ENCODE measurements at regions not wholly inside any gene's neighbourhood (a gene's known extent, or its start where the extent isn't known, plus 50 kb on each side); places are given as distances from the start of the nearest gene placed in this dataset.
"Not testable (repeated sequence)": the region's sequence is repeated elsewhere in the genome, so short reads cannot be mapped to it uniquely, and the experiment has no call there.

DNA sequence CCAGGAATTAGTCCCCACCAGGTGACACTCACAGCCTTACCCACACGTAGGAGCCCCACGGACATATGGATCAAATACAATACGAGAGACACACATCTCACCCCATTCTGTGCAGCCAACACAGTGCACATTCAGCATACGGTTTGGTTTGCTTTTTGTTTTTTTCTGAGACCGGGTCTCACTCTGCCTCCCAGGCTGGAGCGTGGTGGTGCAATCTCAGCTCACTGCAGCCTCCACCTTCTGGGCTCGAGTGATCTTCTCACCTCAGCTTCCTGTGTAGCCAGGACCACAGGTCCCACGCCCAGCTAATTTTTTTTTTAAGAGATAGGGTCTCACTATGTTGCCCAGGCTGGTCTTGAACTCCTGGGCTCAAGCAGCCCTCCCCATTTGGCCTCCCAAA is 102.8 kb downstream of the POTEB start:
- not testable (repeated sequence) for DNase-seq

DNA sequence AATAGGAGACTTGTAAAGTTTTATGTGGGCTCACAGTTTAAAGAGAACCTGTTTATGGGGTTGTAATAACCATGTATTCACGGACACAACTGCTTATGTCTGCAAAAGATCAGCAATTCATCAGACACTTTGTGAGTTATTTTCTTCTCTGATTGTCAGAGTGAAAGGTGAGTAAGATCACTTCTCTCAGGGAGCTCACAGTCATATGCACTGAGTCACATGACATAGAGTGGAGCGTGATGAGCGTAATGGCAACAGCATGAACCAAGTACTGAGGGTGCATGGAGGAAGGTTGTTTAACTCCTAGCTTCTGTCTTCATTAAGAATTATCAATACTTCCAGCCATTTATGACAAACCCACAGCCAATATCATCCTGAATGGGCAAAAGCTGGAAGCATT is 111.0 kb downstream of the POTEB start:
- not testable (repeated sequence) for DNase-seq

DNA sequence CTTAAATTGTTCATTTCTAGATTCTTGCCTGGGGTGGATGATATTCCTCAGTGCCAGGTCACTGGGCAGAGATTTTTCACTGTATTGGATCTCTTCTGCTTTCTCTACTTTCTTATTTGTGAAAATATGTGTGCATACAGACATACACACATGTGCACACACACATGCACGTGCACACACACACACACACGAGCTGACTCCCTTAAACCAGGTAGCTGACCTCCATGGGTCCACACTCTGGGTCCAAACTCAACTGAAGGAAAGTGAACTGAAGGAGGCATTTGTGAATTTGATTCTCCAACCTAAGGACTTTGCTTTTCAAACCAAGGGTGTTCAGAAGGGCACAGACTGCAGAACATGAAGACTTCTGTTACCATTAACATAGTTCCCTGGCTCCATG is 113.8 kb downstream of the POTEB start:
- DNase-seq: not testable (repeated sequence)

DNA sequence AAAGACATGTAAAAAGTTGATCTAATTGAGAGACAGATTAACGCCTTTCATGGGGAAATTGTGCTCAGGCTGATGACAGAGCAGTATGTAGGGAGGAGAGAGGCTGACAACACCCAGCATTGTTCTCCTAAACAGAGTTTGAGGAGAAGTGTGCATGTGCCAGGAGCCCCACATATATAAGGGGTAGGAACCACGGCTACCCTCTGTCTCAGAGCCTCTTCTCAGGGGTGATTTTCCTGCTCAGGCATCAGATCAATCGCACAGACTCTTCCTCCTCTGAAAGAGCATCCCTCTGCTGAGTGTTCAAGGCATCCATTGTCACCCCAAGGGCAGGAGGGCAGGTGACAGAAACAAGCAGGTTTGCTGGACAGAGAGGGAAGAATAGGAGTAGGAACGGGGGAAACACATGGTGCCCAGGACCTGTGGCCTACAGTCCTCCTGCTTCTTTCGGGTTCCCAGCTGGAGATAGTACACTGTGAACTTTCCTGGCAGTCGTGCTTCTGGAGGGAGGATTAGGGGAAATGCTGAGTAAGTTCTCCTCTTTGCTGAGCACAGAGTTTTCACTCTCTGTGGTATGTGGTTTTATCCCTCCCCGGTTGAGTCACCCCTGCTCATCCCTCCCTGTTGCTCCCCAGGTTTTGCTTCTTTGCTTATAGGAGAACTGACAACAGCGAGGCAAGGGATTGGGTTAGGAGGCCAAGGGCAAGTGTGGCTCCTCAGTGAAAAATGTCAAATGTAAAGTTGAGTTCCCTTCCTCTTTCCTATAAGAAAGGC is 117.1 kb downstream of the POTEB start:
- peak; percentile 55 for DNase-seq

DNA sequence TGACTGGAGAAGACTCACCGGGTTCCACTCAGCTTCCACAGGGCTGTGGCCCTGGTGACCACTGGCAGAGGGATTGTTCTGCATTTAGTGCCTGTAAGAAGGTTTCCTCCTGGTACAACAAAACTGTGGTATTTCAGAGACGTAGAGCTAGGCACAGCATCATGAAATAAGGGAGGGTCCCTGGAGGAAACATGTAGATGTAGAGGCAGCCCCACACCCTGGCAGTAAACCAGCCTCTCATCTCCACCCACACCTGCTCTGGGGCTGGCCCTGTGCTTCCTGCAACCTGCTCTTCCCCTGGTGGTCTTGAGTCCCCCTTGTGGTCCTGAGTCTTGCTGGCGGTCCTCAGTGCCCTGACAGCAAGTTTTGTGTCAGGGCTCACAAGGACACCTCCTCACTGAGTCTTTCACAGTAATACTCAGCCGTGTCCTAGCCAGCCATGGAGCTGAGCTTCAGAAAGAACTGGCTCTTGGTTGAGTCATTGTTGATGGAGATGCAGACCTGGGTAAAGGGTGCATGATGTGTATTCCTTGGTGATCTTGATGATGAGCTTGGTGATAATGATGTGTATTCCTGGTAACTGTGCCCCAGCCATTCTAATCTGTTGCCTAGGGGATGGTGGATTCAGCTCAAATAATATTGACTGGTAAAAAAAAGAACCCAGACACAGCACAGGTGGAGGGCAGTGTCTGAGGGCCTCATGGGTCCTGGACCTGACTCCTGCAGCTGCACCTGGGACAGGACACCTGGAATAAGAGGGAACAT is 118.0 kb downstream of the POTEB start:
- not testable (repeated sequence) for DNase-seq

DNA sequence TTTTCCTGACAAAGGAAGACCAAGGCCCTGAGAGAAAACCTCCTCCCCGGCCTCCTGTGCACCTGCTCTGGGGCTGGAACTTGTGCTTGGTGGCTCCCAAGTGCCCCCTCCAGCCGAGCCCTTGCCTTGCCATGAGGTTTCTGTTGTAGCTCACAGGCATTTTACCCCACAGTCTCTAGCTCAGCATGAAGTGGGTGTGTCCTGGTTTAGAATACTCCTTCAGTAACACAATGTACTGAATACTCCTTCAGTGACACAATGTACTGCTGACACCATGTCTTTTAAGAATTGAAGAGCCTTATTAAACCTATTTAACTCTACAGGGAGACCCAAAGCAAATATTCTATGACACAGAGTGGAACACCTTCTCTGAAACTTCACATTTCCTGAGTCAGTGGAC is 123.7 kb downstream of the POTEB start:
- DNase-seq: not testable (repeated sequence)

DNA sequence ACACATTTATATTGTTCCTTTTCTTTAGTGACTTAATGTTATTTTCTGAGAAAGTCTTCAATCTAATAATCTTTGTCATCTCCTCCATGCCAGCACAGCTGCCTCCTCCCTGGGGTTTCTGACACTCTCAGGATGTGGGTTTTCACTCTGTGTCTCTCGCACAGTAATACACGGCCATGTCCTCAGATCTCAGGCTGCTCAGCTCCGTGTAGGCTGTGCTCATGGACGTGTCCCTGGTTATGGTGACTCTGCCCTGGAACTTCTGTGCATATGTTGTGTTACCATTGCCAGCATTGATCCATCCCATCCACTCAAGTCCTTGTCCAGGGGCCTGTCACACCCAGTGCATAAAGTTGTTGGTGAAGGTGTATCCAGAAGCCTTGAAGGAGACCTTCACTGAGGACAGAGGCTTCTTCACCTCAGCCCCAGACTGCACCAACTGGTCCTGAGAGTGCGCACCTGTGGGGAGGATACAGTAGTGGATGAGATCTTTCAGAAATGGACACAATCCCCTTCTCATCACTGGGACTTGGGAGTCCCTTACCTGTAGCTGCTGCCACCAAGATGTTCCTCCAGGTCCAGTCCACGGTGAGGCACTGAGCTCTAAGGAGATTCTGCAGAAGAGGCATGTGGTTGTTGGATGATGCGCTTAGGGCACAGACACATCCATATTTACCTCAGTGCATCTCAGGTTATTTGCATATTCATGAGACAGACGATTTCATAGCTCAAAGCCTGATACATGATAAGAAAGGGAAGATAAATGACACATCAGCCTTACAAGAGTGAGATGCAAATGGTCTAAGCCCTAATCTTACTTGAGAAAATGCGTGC is 125.2 kb downstream of the POTEB start:
- DNase-seq: peak; percentile 55

DNA sequence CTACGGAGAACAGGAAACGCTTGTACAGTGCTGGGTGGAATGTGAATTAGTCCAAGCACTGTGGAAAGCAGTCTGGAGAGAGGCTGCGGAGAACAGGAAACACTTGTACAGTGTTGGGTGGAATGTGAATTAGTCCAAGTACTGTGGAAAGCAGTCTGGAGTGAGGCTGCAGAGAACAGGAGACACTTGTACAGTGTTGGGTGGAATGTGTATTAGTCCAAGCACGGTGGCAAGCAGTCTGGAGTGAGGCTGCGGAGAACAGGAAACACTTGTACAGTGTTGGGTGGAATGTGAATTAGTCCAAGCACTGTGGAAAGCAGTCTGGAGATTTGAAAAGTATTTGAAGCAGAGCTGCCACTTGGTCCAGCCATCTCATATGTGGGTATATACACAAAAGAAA is 128.4 kb downstream of the POTEB start:
- not testable (repeated sequence) for DNase-seq

DNA sequence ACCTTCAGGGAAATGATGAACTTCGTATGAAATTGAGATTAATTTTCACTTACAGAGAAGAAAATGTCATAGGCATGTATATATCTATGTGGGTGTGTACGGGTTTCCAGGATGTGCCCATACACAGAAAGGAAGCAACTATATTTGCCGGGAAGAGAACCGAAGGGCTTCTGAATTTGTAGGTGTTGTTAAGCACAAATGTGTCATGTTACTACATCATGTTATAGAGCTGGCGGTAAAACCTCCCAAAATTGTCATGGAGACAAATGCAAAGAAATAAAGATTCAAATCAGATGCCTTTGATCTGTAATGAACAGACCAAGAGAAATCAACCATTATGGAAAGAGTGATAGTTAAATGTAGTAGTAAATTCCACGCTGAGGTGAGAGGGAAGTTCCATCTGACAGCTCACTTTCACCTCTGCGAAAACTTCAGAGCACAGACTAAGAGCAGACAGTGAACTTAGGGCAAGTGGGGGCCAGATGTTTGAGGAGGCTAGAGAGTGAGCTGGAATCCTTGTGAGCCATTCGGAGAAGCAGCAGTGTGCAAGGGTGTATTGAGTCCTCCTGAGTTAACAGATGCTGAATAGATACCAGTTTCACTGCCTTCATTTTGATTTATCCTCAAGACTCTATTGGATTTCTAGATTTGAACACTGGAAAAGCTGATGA is 133.2 kb downstream of the POTEB start:
- DNase-seq: not testable (repeated sequence)

DNA sequence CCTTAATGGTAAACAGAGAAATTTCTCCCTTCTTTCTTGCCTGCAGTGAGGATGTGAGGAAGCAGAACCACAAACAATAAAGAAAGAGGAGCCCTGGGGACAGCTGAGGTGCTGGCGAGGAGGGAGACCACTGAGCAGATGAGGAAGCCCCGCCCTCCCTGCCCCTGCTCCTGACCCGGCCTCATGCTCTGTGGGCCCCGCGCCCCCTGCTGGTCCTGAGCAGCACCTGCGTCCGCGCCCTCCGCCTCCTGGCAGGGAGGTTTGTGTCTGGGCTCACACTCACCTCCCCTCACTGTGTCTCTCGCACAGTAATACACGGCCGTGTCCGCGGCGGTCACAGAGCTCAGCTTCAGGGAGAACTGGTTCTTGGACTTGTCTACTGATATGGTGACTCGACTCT is 135.5 kb downstream of the POTEB start:
- DNase-seq: not testable (repeated sequence)

DNA sequence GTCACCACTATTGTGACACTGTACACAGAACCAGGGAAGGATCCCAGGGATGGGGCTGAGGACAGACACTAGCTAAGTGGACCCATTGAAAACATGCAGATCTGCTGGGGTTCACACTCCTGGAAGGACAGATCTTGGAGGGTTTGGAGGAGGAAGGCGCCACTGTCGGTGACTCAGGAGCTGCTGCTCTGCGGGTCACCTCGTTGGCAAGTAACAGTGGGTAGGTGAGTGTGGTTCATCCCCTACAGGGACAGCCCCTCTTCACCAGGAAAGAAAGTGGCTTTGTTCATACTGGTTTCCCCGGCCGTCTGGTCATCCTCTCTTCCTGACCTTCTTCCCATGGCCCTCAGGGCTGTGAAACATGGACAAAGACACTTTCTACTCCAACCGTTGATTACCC is 139.5 kb downstream of the POTEB start:
- not testable (repeated sequence) for DNase-seq

DNA sequence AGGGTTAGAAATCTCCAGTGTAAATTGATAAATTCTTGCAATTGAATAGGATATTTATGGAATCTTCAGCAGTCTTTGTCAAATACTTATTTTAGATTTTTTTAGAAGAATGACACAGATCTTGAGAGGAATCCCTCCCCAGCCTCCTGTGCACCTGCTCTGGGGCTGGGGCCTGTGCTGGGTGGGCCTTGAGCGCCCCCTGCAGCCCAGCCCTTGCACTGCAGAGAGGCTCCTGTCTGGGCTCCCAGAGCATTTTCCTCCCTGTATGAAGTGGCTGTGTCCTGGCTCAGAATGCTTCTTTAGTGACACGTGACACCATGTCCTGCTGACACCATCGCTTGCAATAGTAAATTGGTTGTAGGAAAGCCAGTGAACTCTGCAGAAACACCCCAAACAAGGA is 141.1 kb downstream of the POTEB start:
- not testable (repeated sequence) for DNase-seq

DNA sequence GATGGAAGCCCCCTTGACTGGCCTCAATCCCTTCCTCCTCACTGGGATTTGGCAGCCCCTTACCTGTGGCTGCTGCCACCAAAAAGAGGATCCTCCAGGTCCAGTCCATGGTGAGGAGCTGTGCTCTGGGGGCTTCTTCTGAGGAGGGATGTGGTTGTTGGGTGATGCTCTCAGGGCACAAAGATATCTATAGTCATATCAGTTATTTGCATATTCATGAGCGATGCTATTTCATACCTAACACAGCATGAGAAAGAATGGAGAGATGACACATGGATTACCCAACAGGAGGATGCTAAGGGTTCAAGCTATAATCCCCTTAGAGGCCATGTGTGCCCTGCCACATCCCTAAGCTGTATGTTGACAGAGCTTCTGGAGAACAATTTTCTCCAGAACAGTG is 141.7 kb downstream of the POTEB start:
- not testable (repeated sequence) for DNase-seq

DNA sequence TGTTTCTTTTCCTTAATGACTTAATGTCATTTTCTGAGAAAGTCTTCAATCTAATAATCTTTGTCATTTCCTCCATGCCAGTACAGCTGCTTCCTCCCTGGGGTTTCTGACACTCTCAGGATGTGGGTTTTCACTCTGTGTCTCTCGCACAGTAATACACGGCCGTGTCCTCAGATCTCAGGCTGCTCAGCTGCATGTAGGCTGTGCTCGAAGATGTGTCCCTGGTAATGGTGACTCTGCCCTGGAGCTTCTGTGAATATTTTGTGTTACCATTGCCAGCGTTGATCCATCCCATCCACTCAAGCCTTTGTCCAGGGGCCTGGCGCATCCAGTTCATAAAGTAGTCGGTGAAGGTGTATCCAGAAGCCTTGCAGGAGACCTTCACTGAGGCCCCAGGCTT is 142.2 kb downstream of the POTEB start:
- not testable (repeated sequence) for DNase-seq

DNA sequence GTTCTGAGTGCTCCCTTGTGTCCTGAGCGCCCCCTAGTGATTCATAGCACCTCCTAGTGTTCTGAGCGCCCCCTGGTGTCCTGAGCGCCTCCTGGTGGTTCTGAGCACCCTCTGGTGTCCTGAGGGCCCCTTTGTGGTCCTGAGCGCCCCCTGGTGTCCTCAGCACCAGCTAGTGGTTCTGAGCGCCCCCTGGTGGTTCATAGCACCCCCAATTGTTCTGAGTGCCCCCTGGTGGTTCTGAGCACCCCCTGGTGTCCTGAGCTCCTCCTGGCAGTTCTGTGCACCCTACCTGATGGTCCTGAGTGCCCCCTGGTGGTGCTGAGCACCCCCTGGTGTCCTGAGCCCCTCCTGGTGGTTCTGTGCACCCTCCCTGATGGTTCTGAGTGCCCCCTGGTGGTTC is 146.0 kb downstream of the POTEB start:
- not testable (repeated sequence) for DNase-seq

DNA sequence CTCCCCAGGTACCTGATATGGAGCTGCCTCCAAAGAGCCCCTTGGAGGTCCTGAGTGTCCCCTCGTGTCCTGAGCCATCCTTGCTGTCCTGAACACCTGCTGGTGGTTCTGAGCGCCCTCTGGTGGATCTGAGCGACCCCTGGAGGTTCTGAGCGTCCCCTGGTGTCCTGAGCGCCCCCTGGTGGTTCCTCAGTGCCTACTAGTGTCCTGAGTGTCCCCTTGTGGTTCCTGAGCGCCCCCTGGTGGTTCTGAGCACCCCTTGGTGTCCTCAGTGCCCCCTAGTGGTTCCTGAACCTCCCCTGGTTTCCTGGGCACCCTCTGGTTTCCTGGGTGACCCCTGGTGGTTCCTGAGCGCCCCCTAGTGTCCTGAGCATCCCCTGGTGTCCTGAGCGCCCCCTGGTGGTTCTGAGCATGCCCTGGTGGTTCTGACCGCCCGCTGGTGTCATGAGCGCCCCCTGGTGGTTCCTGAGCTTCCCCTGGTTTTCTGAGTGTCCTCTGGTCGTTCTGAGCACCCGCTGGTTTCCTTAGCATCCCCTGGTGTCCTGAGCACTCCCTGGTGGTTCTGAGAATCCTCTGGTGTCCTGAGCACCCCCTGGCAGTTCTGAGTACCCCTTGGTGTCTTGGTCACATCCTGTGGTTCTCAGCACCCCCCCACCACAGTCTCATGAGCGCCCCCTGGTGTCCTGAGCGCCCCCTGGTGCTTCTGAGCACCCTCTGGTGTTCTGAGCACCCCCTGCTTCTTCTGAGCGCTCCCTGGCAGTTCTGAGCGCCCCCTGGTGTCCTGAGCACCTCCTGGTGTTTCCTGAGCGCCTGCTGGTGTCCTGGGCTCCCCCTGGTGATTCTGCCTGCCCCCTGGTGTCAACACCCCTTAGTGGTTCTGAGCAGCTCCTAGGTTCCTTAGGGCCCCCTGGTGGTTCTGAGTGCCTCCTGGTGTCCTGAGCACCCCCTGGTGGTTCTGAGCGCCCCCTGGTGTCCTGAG is 146.8 kb downstream of the POTEB start:
- not testable (repeated sequence) for DNase-seq

DNA sequence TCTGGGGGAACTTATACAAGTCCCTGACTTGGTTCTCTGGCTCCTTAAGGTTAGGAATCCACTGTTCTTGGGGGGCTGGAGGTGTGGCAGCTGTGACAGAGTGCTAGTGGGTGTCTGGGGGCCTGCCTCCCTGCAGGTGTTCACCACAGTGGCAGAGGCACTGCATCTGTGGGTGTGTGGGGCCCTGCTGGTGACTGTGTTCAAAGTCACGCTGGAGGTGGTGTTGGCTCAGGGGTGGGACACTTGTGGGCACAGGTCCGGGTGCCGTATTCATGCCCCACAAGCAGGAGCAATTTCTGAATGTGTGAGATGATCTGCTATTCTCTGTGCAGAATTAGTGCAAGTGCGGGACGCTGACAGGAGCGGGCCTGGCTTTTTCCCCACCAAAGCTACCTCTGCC is 152.5 kb downstream of the POTEB start:
- DNase-seq: not testable (repeated sequence)

DNA sequence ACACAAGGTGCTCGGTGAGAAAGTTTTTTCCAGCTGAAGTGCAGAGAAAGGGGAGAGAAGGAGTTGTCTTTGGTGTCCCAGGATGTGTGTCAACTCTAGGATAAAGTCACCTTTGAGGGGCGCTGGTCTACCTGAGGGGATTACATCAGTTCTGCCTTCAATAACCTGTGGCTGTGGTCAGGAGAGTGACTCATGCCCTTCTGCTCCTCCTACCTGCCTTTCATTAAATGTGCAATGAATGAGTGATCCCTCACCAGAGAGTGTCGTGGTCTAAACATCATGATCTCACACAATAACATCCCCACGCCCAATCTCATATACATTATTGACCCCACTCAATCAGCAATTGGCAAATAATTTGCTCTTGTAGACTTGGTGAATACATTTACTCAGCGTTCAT is 156.4 kb downstream of the POTEB start:
- DNase-seq: not testable (repeated sequence)

DNA sequence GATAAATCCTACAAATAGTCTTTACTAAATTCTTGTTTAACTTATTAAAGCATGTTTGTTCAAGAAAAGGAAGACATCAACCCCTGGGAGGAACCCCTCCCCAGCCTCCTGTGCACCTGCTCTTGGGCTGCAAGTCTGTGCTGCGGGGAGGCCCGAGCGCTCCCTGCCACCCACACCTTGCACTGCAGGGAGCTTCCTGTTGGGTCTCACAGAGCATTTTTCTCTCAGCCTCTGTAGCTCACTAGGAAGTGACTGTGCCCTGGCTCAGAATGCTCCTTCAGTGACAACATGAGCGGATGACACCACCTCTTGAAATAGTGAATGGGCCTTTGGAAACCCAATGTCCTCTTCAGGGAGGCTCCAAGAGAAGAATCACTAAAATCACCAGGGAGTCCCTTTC is 158.8 kb downstream of the POTEB start:
- not testable (repeated sequence) for DNase-seq

DNA sequence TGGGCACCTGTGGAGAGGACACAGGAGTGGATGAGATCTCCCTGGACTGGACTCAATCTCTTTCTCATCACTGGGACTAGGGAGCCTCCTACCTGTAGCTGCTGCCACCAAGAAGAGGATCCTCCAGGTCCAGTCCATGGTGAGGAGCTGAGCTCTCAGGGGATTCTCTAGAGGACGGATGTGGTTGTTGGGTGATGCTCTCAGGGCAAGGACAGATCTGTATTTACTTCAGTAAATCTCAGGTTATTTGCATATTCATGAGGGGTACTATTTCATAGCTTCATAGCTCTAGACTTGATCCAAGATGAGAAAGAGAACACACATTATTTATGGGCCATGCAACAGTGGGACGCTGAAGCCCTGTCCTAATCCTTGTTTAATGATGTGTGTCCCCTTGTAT is 159.4 kb downstream of the POTEB start:
- DNase-seq: not testable (repeated sequence)

DNA sequence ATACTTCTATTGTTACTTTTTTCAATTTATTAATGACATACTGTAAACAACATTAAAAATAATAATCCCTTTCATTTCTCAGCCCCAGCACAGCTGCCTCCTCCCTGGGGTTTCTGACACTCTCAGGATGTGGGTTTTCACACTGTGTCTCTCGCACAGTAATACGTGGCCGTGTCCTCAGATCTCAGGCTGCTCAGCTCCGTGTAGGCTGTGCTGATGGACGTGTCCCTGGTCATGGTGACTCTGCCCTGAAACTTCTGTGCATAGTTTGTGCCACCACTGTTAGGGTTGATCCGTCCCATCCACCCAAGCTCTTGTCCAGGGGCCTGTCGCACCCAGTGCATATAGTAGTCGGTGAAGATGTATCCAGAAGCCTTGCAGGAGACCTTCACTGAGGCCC is 159.9 kb downstream of the POTEB start:
- not testable (repeated sequence) for DNase-seq
